MM.1S (cell line): ENCODE measurements at regions not wholly inside any gene's neighbourhood (a gene's known extent, or its start where the extent isn't known, plus 50 kb on each side); places are given as distances from the start of the nearest gene placed in this dataset.

Experiments used
- EZH2 ChIP-seq: fragments of 300-600 bp; sonication (generic); optimal IDR thresholded peaks from 2 replicates; pipeline ENCODE3; 2017; ENCODE audit warnings: low read depth, mild to moderate bottlenecking, antibody characterized with exemption, low read length, mixed read lengths
- EZH2phosphoT487 ChIP-seq: fragments of 300-600 bp; sonication (generic); IDR thresholded peaks from 2 replicates; pipeline ENCODE4 v1.6.1; 2018; ENCODE audit warnings: antibody characterized with exemption, low read length
- TF ChIP-seq, protein P1 (sequence below): fragments of 300-600 bp; sonication (generic); IDR thresholded peaks from 2 replicates; pipeline ENCODE4 v1.5.1; 2016; ENCODE audit warnings: antibody characterized with exemption, low read length, mixed read lengths

- TF ChIP-seq, protein P1, sequence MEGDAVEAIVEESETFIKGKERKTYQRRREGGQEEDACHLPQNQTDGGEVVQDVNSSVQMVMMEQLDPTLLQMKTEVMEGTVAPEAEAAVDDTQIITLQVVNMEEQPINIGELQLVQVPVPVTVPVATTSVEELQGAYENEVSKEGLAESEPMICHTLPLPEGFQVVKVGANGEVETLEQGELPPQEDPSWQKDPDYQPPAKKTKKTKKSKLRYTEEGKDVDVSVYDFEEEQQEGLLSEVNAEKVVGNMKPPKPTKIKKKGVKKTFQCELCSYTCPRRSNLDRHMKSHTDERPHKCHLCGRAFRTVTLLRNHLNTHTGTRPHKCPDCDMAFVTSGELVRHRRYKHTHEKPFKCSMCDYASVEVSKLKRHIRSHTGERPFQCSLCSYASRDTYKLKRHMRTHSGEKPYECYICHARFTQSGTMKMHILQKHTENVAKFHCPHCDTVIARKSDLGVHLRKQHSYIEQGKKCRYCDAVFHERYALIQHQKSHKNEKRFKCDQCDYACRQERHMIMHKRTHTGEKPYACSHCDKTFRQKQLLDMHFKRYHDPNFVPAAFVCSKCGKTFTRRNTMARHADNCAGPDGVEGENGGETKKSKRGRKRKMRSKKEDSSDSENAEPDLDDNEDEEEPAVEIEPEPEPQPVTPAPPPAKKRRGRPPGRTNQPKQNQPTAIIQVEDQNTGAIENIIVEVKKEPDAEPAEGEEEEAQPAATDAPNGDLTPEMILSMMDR, result no peak
- TF ChIP-seq EZH2 (no peak), EZH2phosphoT487 (no peak)
Observed at GRCh38 chr14:104424406-104425072, 155.0 kb upstream of the C14orf180 start.
